WERI-Rb-1 (cell line): ENCODE measurements at regions not wholly inside any gene's neighbourhood (a gene's known extent, or its start where the extent isn't known, plus 50 kb on each side); places are given as distances from the start of the nearest gene placed in this dataset.

ENCODE experiments used
- DNase-seq: peaks from one replicate; pipeline ENCODE4 v3.0.0-alpha.2; 2020
- H3K27ac ChIP-seq: fragments of 250-450 bp; sonication (Bioruptor Pico); 2 replicates; pipeline ENCODE4 v1.5.1; 2020; ENCODE audit warnings: mild to moderate bottlenecking, moderate library complexity
- H3K27me3 ChIP-seq: fragments of 250-450 bp; sonication (Bioruptor Pico); 2 replicates; pipeline ENCODE4 v1.5.1; 2021; ENCODE audit warnings: mild to moderate bottlenecking, low read depth, moderate library complexity; ENCODE audit not compliant: insufficient read depth, severe bottlenecking
- H3K36me3 ChIP-seq: fragments of 250-450 bp; sonication (Bioruptor Pico); 2 replicates; pipeline ENCODE4 v1.5.1; 2020; ENCODE audit warnings: mild to moderate bottlenecking, moderate library complexity
- H3K4me3 ChIP-seq: 2 replicates; pipeline ENCODE4 v1.5.1; 2011; ENCODE audit warnings: low read depth, mild to moderate bottlenecking, control low read depth, low read length
- H3K9me3 ChIP-seq: fragments of 250-450 bp; sonication (Bioruptor Pico); 2 replicates; pipeline ENCODE4 v1.5.1; 2021; ENCODE audit warnings: mild to moderate bottlenecking, moderate library complexity; ENCODE audit not compliant: severe bottlenecking
- CTCF ChIP-seq: IDR thresholded peaks from 2 replicates; pipeline ENCODE4 v1.5.1; 2011; ENCODE audit warnings: low read depth, mild to moderate bottlenecking, control low read depth, inconsistent platforms, low read length

- no peak for TF ChIP-seq CTCF
- DNase-seq: peak; percentile 52
- Histone ChIP-seq H3K9me3 (no peaks in the 10 kb centered on the region), H3K4me3 (no peak overlapping the region), H3K36me3 (no peaks in the 10 kb centered on the region), H3K27me3 (no peaks in the 10 kb centered on the region), H3K27ac (no peak overlapping the region)
These were observed 197.2 kb downstream of the FOXL1 start for GRCh38 chr16:86775511-86775921.

GRCh38 chr16:86777381-86777946, 199.1 kb downstream of the FOXL1 start:
- Histone ChIP-seq H3K36me3 (no peaks in the 10 kb centered on the region), H3K4me3 (no peak overlapping the region), H3K27ac (no peak overlapping the region), H3K27me3 (no peaks in the 10 kb centered on the region), H3K9me3 (no peaks in the 10 kb centered on the region)
- DNase-seq: peak; percentile 16
- no peak for TF ChIP-seq CTCF

- H3K27ac ChIP-seq: no peak overlapping the region
- H3K27me3 ChIP-seq: no peaks in the 10 kb centered on the region
- no peak for DNase-seq
- no peaks in the 10 kb centered on the region for H3K9me3 ChIP-seq
- no peak overlapping the region for H3K4me3 ChIP-seq
- no peaks in the 10 kb centered on the region for H3K36me3 ChIP-seq
- no peak for TF ChIP-seq CTCF
These were observed 199.9 kb downstream of the FOXL1 start for GRCh38 chr16:86778108-86778745.

GRCh38 chr16:86778978-86779377, 200.6 kb downstream of the FOXL1 start:
- no peak for DNase-seq
- Histone ChIP-seq H3K27ac (no peak overlapping the region), H3K36me3 (no peaks in the 10 kb centered on the region), H3K9me3 (no peaks in the 10 kb centered on the region), H3K27me3 (no peaks in the 10 kb centered on the region), H3K4me3 (no peak overlapping the region)
- TF ChIP-seq CTCF: no peak

- Histone ChIP-seq H3K36me3 (no peaks in the 10 kb centered on the region), H3K27me3 (no peaks in the 10 kb centered on the region), H3K4me3 (no peak overlapping the region), H3K27ac (no peak overlapping the region), H3K9me3 (no peaks in the 10 kb centered on the region)
- no peak for TF ChIP-seq CTCF
- DNase-seq: no peak
These were observed 202.7 kb downstream of the FOXL1 start for GRCh38 chr16:86781046-86781445.
